Loucy (cell line): ENCODE measurements at regions not wholly inside any gene's neighbourhood (a gene's known extent, or its start where the extent isn't known, plus 50 kb on each side); places are given as distances from the start of the nearest gene placed in this dataset.

Experiments used
- EZH2phosphoT487 ChIP-seq: fragments of 200-600 bp; IDR thresholded peaks from 2 replicates; pipeline ENCODE4 v1.6.1; 2018; ENCODE audit warnings: antibody characterized with exemption, mild to moderate bottlenecking, moderate library complexity, borderline replicate concordance
- TF ChIP-seq, protein P1 (sequence below): fragments of 200-600 bp; sonication (generic); conservative IDR thresholded peaks from 2 replicates; pipeline ENCODE4 v1.5.1; 2014; ENCODE audit warnings: mild to moderate bottlenecking, antibody characterized with exemption, low read length

DNA sequence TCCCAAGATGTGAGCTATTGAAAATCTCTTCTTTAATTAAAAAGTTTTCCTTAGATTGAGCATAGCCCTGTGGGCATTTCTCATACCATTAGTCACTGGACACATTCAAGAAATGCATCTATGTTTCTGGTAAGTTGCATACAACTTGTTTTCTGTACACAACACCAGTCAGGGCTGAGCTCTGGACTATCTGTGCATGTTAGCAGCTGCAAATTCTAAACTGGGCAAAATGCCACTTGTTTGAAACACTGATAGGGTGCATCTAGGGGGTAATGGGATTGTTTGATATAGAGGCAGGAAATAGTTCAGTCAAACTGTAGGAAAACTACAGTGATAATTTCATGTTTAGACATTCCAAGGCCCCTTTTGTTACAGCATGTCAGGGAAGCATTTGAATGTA is 145.6 kb upstream of the NPY start:
- TF ChIP-seq, protein P1, sequence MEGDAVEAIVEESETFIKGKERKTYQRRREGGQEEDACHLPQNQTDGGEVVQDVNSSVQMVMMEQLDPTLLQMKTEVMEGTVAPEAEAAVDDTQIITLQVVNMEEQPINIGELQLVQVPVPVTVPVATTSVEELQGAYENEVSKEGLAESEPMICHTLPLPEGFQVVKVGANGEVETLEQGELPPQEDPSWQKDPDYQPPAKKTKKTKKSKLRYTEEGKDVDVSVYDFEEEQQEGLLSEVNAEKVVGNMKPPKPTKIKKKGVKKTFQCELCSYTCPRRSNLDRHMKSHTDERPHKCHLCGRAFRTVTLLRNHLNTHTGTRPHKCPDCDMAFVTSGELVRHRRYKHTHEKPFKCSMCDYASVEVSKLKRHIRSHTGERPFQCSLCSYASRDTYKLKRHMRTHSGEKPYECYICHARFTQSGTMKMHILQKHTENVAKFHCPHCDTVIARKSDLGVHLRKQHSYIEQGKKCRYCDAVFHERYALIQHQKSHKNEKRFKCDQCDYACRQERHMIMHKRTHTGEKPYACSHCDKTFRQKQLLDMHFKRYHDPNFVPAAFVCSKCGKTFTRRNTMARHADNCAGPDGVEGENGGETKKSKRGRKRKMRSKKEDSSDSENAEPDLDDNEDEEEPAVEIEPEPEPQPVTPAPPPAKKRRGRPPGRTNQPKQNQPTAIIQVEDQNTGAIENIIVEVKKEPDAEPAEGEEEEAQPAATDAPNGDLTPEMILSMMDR, result no peak
- TF ChIP-seq EZH2phosphoT487, result no peak
